Ishikawa (cell line): ENCODE measurements at regions not wholly inside any gene's neighbourhood (a gene's known extent, or its start where the extent isn't known, plus 50 kb on each side); places are given as distances from the start of the nearest gene placed in this dataset.

Source experiments
- CEBPB ChIP-seq: IDR thresholded peaks from 2 replicates; pipeline ENCODE4 v1.6.1; 2012
- CREB1 ChIP-seq: IDR thresholded peaks from 2 replicates; pipeline ENCODE4 v1.6.1; 2012; ENCODE audit warnings: low read depth
- EGR1 ChIP-seq: IDR thresholded peaks from 2 replicates; pipeline ENCODE4 v1.6.1; 2012
- EP300 ChIP-seq: IDR thresholded peaks from 2 replicates; pipeline ENCODE4 v1.6.1; 2012; ENCODE audit warnings: borderline replicate concordance
- FOXM1 ChIP-seq: IDR thresholded peaks from 2 replicates; pipeline ENCODE4 v1.6.1; 2012; ENCODE audit warnings: low read depth, borderline replicate concordance
- MAX ChIP-seq: IDR thresholded peaks from 2 replicates; pipeline ENCODE4 v1.6.1; 2012
- NFIC ChIP-seq: IDR thresholded peaks from 2 replicates; pipeline ENCODE4 v1.6.1; 2012
- RAD21 ChIP-seq: IDR thresholded peaks from 2 replicates; pipeline ENCODE4 v1.6.1; 2012; ENCODE audit warnings: low read depth
- TAF1 ChIP-seq: IDR thresholded peaks from 2 replicates; pipeline ENCODE4 v1.6.1; 2012; ENCODE audit warnings: low read depth, mild to moderate bottlenecking
- TCF12 ChIP-seq: IDR thresholded peaks from 2 replicates; pipeline ENCODE4 v1.6.1; 2012; ENCODE audit warnings: low read depth
- TEAD4 ChIP-seq: IDR thresholded peaks from 2 replicates; pipeline ENCODE4 v1.6.1; 2012
- YY1 ChIP-seq: IDR thresholded peaks from 2 replicates; pipeline ENCODE4 v1.6.1; 2012; ENCODE audit warnings: low read depth
- ZBTB7A ChIP-seq: IDR thresholded peaks from 2 replicates; pipeline ENCODE4 v1.6.1; 2012; ENCODE audit warnings: low read depth
- TF ChIP-seq, protein P1 (sequence below): IDR thresholded peaks from 2 replicates; pipeline ENCODE4 v1.6.1; 2012
- TF ChIP-seq, protein P2 (sequence below): IDR thresholded peaks from 2 replicates; pipeline ENCODE4 v1.6.1; 2012; ENCODE audit warnings: low read depth, mild to moderate bottlenecking

- TF ChIP-seq TAF1: no peak
- no peak for TF ChIP-seq FOXM1
- TF ChIP-seq, protein P1, sequence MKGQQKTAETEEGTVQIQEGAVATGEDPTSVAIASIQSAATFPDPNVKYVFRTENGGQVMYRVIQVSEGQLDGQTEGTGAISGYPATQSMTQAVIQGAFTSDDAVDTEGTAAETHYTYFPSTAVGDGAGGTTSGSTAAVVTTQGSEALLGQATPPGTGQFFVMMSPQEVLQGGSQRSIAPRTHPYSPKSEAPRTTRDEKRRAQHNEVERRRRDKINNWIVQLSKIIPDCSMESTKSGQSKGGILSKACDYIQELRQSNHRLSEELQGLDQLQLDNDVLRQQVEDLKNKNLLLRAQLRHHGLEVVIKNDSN: no peak
These were observed 136.2 kb upstream of the ZNF536 start for GRCh38 chr19:30235946-30236345.

GRCh38 chr19:30236587-30236986 is 135.6 kb upstream of the ZNF536 start:
- no peak for TF ChIP-seq RAD21
- no peak for TF ChIP-seq EGR1
- no peak for TF ChIP-seq YY1
- no peak for TF ChIP-seq TEAD4
- TF ChIP-seq, protein P2, sequence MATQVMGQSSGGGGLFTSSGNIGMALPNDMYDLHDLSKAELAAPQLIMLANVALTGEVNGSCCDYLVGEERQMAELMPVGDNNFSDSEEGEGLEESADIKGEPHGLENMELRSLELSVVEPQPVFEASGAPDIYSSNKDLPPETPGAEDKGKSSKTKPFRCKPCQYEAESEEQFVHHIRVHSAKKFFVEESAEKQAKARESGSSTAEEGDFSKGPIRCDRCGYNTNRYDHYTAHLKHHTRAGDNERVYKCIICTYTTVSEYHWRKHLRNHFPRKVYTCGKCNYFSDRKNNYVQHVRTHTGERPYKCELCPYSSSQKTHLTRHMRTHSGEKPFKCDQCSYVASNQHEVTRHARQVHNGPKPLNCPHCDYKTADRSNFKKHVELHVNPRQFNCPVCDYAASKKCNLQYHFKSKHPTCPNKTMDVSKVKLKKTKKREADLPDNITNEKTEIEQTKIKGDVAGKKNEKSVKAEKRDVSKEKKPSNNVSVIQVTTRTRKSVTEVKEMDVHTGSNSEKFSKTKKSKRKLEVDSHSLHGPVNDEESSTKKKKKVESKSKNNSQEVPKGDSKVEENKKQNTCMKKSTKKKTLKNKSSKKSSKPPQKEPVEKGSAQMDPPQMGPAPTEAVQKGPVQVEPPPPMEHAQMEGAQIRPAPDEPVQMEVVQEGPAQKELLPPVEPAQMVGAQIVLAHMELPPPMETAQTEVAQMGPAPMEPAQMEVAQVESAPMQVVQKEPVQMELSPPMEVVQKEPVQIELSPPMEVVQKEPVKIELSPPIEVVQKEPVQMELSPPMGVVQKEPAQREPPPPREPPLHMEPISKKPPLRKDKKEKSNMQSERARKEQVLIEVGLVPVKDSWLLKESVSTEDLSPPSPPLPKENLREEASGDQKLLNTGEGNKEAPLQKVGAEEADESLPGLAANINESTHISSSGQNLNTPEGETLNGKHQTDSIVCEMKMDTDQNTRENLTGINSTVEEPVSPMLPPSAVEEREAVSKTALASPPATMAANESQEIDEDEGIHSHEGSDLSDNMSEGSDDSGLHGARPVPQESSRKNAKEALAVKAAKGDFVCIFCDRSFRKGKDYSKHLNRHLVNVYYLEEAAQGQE: no peak
- no peak for TF ChIP-seq EP300
- no peak for TF ChIP-seq TAF1

DNA sequence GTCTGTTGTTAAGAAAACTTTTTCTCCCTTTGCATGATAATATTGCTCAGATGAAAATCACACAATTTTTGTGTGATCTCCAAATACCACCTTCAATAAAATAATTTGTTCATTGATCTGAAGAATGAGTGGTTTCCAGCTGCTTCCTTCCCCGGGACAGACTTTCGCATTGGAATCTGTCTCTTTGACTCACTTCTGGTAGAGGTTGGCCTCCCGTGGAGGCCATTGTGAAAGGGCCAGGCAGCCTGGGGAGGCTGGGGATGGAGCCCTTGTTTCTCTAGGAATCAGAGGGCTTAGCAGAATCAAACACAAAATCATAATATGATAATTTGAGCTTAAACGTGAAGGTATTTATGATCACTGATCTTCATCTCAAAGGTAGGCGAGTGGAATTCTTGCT is 135.0 kb upstream of the ZNF536 start:
- TF ChIP-seq EGR1 (no peak), NFIC (no peak), ZBTB7A (no peak), TCF12 (no peak), RAD21 (no peak), TEAD4 (no peak), MAX (no peak), YY1 (no peak), FOXM1 (no peak)
- TF ChIP-seq, protein P2: no peak
- TF ChIP-seq, protein P1: no peak

GRCh38 chr19:30240904-30241695 is 131.1 kb upstream of the ZNF536 start:
- TF ChIP-seq YY1: no peak
- TF ChIP-seq TEAD4: no peak
- TF ChIP-seq FOXM1: no peak
- TF ChIP-seq, protein P2: no peak
- TF ChIP-seq TAF1: no peak
- no peak for TF ChIP-seq EGR1
- no peak for TF ChIP-seq MAX
- TF ChIP-seq CEBPB: no peak
- no peak for TF ChIP-seq CREB1
- no peak for TF ChIP-seq EP300
- TF ChIP-seq RAD21: no peak
- TF ChIP-seq NFIC: no peak
- TF ChIP-seq ZBTB7A: no peak
- no peak for TF ChIP-seq TCF12
- TF ChIP-seq, protein P1: no peak
